Sigmoid colon (tissue), 4 donors: ENCODE measurements at regions not wholly inside any gene's neighbourhood (a gene's known extent, or its start where the extent isn't known, plus 50 kb on each side); places are given as distances from the start of the nearest gene placed in this dataset.

Experiments
- POLR2A ChIP-seq, 2 donors: fragments of 450-650 bp; IDR thresholded peaks; one replicate each; pipeline ENCODE4 v1.6.1; 2016; ENCODE audit warnings: antibody characterized with exemption in 2 of 2, mild to moderate bottlenecking in 2 of 2, moderate library complexity in 2 of 2
- POLR2AphosphoS5 ChIP-seq, 4 donors: sonication (generic); formaldehyde crosslinking; IDR thresholded peaks; one replicate each; pipeline ENCODE4 v1.6.1; 2017; ENCODE audit warnings: antibody characterized with exemption in 4 of 4
- TF ChIP-seq, protein P1 (sequence below), 4 experiments: fragments of 450-650 bp in 3 of 4; fragments of 200-600 bp in 1 of 4; IDR thresholded peaks; one replicate each; pipeline ENCODE4 v1.5.1; 2016 to 2019; ENCODE audit warnings: antibody characterized with exemption in 4 of 4, mild to moderate bottlenecking in 3 of 4, moderate library complexity in 2 of 4

DNA sequence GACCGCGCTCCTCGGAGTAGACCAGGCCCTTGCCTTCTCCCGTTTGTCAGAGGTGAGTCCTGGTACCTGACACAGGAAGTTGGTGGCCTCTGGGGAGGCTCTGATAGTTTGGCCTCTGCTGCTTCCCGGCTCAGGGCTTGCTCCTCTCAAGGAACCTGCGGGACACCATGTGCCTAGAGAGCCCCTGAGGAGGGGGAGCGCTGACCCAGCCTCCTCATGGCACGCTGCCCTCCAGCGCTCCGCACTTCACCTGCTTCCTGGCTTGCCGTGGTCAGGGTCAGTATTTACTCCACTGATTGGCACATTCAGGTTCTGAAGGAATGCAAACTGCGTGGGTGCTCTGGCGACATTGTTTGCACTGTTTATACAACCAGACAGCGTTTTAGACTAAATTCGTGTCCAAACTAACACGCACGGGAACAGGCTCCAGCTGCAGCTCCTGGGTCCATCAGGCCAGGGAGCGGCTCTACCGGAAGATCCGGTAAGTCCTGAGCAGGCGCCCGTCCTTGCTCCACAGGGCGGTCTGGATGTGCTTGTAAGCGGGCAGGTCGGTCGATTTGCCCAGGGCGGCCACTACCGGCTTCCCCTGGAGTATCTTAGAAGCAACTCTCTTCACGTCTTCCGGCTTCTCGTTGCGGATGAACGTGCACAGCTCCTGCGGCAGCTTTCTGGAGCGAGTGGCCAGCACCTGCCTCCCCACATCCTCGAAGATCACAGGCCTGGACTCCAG is 121.6 kb upstream of the GRID2 start:
- TF ChIP-seq POLR2AphosphoS5 (IDR thresholded peaks at IDR 0.05): no peak
- TF ChIP-seq, protein P1, sequence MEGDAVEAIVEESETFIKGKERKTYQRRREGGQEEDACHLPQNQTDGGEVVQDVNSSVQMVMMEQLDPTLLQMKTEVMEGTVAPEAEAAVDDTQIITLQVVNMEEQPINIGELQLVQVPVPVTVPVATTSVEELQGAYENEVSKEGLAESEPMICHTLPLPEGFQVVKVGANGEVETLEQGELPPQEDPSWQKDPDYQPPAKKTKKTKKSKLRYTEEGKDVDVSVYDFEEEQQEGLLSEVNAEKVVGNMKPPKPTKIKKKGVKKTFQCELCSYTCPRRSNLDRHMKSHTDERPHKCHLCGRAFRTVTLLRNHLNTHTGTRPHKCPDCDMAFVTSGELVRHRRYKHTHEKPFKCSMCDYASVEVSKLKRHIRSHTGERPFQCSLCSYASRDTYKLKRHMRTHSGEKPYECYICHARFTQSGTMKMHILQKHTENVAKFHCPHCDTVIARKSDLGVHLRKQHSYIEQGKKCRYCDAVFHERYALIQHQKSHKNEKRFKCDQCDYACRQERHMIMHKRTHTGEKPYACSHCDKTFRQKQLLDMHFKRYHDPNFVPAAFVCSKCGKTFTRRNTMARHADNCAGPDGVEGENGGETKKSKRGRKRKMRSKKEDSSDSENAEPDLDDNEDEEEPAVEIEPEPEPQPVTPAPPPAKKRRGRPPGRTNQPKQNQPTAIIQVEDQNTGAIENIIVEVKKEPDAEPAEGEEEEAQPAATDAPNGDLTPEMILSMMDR (IDR thresholded peaks at IDR 0.05): no peak
- TF ChIP-seq POLR2A (IDR thresholded peaks at IDR 0.05): no peak
